ENCODE measurements at regions not wholly inside any gene's neighbourhood (a gene's known extent, or its start where the extent isn't known, plus 50 kb on each side); places are given as distances from the start of the nearest gene placed in this dataset.

DNA sequence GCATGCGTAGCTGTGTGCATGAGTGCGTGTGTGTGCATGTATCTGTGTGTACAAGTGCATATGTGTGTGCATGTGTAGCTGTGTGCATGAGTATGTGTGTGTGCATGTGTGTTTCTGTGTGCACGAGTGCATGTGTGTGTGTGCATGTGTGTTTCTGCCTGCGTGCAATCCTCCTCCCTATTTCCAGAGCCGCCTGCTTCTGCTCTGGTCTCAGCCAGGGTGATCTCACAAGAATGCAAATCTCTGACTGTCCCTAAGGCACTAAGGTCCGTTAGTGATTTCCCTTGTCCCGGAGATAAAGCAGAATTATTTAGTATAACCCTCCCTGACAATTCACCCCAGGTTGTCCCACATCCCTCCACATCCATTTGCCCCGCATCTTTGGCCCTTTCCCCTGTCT lies 530.3 kb downstream of the TCERG1L start:
- intact Hi-C loops (cut with micrococcal nuclease), result no loop called here
- Histone ChIP-seq H4K8ac (ENCODE audit: low read depth in 2 of 2, low read length in 2 of 2) (no peak overlapping the region), H2AK9ac (replicated peaks; ENCODE audit: low read depth, low read length, poor library complexity) (no peak overlapping the region), H2BK15ac (ENCODE audit: low read depth, low read length) (no peak overlapping the region), H3K27me3 (ENCODE audit: control insufficient read depth, insufficient read depth, low read length) (no peaks in the 10 kb centered on the region), H3K4ac (ENCODE audit: low read depth, low read length) (no peak overlapping the region), H3K56ac (ENCODE audit: extremely low read depth, insufficient read depth, low read length) (no peak overlapping the region), H2AK5ac (ENCODE audit: low read depth, low read length) (no peak overlapping the region), H3K23ac (ENCODE audit: low read depth, low read length) (no peak overlapping the region), H3K14ac (replicated peaks; ENCODE audit: low read depth, low read length) (no peak overlapping the region), H3K36me3 (ENCODE audit: control insufficient read depth, insufficient read depth, low read length) (no peaks in the 10 kb centered on the region), H3K4me2 (ENCODE audit: low read depth, low read length) (no peak overlapping the region), H3K9me1 (ENCODE audit: insufficient read depth, low read length) (no peaks in the 10 kb centered on the region), H4K20me1 (ENCODE audit: insufficient read depth, low read length) (no peaks in the 10 kb centered on the region), H3K4me1 (ENCODE audit: control insufficient read depth, insufficient read depth, low read length) (no peaks in the 10 kb centered on the region), H3K4me3 (ENCODE audit: insufficient read depth, low read depth, low read length) (no peak overlapping the region), H2BK20ac (ENCODE audit: low read depth, low read length) (no peak overlapping the region), H3K9ac (ENCODE audit: low read depth, low read length) (no peak overlapping the region), H2BK5ac (ENCODE audit: low read depth, low read length, poor library complexity, severe bottlenecking) (no peak overlapping the region), H3K18ac (ENCODE audit: low read depth, low read length) (no peak overlapping the region), H2AFZ (replicated peaks; ENCODE audit: low read length, poor library complexity) (no peak overlapping the region), H4K91ac (ENCODE audit: insufficient read depth, low read depth, low read length) (no peak overlapping the region), H3K27ac (ENCODE audit: insufficient read depth, low read length) (no peak overlapping the region), H3K9me3 (ENCODE audit: control insufficient read depth, insufficient read depth, low read length) (peaks cover 55% of the 10 kb centered on the region), H4K5ac (ENCODE audit: low read depth, low read length) (no peak overlapping the region), H2BK120ac (ENCODE audit: low read depth, low read length) (no peak overlapping the region), H3K79me1 (ENCODE audit: low read depth in 1 of 2, low read length in 2 of 2) (no peaks in the 10 kb centered on the region)
- ChIA-PET CTCF (no interaction called here), POLR2A (ENCODE audit: unreplicated experiment) (no interaction called here)
- DNase-seq (no peak), ATAC-seq (ENCODE audit: low read depth) (no peak)
- BruUV-seq (replicated peaks), result no TSS peak
- dilution Hi-C loops (cut with HindIII; ENCODE audit: low sequenced_read_pairs, unreplicated experiment), result no loop called here
- no peak for TF ChIP-seq CHD1 (IDR thresholded peaks at IDR 0.05; ENCODE audit: low read depth, low read length)
- no peak for TF ChIP-seq CEBPB (IDR thresholded peaks at IDR 0.05; ENCODE audit: low read depth, low read length)
- TF ChIP-seq, protein P1, sequence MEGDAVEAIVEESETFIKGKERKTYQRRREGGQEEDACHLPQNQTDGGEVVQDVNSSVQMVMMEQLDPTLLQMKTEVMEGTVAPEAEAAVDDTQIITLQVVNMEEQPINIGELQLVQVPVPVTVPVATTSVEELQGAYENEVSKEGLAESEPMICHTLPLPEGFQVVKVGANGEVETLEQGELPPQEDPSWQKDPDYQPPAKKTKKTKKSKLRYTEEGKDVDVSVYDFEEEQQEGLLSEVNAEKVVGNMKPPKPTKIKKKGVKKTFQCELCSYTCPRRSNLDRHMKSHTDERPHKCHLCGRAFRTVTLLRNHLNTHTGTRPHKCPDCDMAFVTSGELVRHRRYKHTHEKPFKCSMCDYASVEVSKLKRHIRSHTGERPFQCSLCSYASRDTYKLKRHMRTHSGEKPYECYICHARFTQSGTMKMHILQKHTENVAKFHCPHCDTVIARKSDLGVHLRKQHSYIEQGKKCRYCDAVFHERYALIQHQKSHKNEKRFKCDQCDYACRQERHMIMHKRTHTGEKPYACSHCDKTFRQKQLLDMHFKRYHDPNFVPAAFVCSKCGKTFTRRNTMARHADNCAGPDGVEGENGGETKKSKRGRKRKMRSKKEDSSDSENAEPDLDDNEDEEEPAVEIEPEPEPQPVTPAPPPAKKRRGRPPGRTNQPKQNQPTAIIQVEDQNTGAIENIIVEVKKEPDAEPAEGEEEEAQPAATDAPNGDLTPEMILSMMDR (conservative IDR thresholded peaks at IDR 0.05; ENCODE audit: low read depth, low read length), result no peak
- no peak for TF ChIP-seq MXI1 (IDR thresholded peaks at IDR 0.05; ENCODE audit: borderline replicate concordance, low read depth, low read length)
- TF ChIP-seq BHLHE40 (IDR thresholded peaks at IDR 0.05; ENCODE audit: low read depth, low read length), result no peak
- TF ChIP-seq, protein P2, sequence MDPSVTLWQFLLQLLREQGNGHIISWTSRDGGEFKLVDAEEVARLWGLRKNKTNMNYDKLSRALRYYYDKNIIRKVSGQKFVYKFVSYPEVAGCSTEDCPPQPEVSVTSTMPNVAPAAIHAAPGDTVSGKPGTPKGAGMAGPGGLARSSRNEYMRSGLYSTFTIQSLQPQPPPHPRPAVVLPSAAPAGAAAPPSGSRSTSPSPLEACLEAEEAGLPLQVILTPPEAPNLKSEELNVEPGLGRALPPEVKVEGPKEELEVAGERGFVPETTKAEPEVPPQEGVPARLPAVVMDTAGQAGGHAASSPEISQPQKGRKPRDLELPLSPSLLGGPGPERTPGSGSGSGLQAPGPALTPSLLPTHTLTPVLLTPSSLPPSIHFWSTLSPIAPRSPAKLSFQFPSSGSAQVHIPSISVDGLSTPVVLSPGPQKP (IDR thresholded peaks at IDR 0.05; ENCODE audit: borderline replicate concordance, low read depth, low read length), result no peak
- TF ChIP-seq, protein P3, sequence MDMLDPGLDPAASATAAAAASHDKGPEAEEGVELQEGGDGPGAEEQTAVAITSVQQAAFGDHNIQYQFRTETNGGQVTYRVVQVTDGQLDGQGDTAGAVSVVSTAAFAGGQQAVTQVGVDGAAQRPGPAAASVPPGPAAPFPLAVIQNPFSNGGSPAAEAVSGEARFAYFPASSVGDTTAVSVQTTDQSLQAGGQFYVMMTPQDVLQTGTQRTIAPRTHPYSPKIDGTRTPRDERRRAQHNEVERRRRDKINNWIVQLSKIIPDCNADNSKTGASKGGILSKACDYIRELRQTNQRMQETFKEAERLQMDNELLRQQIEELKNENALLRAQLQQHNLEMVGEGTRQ (IDR thresholded peaks at IDR 0.05; ENCODE audit: low read depth, low read length), result no peak
- no peak for TF ChIP-seq MAFK (IDR thresholded peaks at IDR 0.05; ENCODE audit: low read depth, low read length)
- no peak for TF ChIP-seq SMC3 (IDR thresholded peaks at IDR 0.05; ENCODE audit: low read depth, low read length)
- no peak for TF ChIP-seq MAZ (IDR thresholded peaks at IDR 0.05; ENCODE audit: borderline replicate concordance, low read depth, low read length)
- no peak for TF ChIP-seq RAD21 (IDR thresholded peaks at IDR 0.05; ENCODE audit: low read length)
- TF ChIP-seq NFE2L2 (IDR thresholded peaks at IDR 0.05; ENCODE audit: low read depth, low read length), result no peak
- no peak for TF ChIP-seq POLR2A (IDR thresholded peaks at IDR 0.05; ENCODE audit: low read depth, low read length)
- TF ChIP-seq FOS (IDR thresholded peaks at IDR 0.05; ENCODE audit: low read depth, low read length), result no peak
- no peak for TF ChIP-seq RFX5 (IDR thresholded peaks at IDR 0.05; ENCODE audit: low read depth, low read length)
- in situ Hi-C loops (cut with MboI; ENCODE audit: low sequenced_read_pairs), result no loop called here
- 46% methylated on average over 4 of the region's 8 CpGs; no CpG with 5 or more reads in 1 of the 2 experiments for WGBS, 2 experiments (ENCODE audit: extremely low coverage in 2 of 2, insufficient read length in 1 of 2)
